ENCODE measurements at regions not wholly inside any gene's neighbourhood (a gene's known extent, or its start where the extent isn't known, plus 50 kb on each side); places are given as distances from the start of the nearest gene placed in this dataset.
"Not testable (repeated sequence)": the region's sequence is repeated elsewhere in the genome, so short reads cannot be mapped to it uniquely, and the experiment has no call there.

DNA sequence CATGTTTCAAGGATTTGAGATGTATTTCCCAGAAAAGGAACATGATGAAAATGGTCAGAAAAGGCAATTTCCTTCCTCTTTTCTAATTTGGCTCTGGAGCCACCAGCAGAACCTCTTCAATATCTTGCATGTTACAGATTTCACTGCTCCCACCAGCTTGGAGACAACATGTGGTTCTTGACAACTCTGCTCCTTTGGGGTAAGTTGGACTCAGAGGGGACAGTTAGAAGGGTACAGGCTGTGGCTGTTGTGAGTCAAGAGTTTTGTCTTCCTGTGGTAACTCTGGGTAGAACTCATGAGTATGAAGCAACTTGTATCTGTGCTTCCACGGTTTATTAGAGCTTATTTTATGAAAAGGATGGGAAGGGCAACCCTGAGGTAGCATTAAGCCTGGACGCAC lies 97.2 kb downstream of the FAM72C start:
- TF ChIP-seq POLR2A (IDR thresholded peaks at IDR 0.05), result not testable (repeated sequence)
- TF ChIP-seq, protein P1, sequence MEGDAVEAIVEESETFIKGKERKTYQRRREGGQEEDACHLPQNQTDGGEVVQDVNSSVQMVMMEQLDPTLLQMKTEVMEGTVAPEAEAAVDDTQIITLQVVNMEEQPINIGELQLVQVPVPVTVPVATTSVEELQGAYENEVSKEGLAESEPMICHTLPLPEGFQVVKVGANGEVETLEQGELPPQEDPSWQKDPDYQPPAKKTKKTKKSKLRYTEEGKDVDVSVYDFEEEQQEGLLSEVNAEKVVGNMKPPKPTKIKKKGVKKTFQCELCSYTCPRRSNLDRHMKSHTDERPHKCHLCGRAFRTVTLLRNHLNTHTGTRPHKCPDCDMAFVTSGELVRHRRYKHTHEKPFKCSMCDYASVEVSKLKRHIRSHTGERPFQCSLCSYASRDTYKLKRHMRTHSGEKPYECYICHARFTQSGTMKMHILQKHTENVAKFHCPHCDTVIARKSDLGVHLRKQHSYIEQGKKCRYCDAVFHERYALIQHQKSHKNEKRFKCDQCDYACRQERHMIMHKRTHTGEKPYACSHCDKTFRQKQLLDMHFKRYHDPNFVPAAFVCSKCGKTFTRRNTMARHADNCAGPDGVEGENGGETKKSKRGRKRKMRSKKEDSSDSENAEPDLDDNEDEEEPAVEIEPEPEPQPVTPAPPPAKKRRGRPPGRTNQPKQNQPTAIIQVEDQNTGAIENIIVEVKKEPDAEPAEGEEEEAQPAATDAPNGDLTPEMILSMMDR (IDR thresholded peaks at IDR 0.05), result not testable (repeated sequence)

Measured in Peyer's patch (tissue), 4 donors.